GM12873 (cell line): ENCODE measurements at regions not wholly inside any gene's neighbourhood (a gene's known extent, or its start where the extent isn't known, plus 50 kb on each side); places are given as distances from the start of the nearest gene placed in this dataset.

Experiments
- CTCF ChIP-seq: IDR thresholded peaks from 2 replicates; pipeline ENCODE4 v1.5.1; 2012; ENCODE audit warnings: low read depth, mild to moderate bottlenecking, moderate library complexity, low read length, control low read depth; ENCODE audit not compliant: insufficient read depth; ENCODE audit errors: missing control alignments

GRCh38 chr22:44442186-44442815 lies 55.7 kb downstream of the RTL6 start:
- no peak for TF ChIP-seq CTCF

GRCh38 chr22:44441401-44442185 lies 56.4 kb downstream of the RTL6 start:
- no peak for TF ChIP-seq CTCF

GRCh38 chr22:44440224-44441160 lies 57.5 kb downstream of the RTL6 start:
- TF ChIP-seq CTCF = no peak

GRCh38 chr22:44439356-44440223 lies 58.4 kb downstream of the RTL6 start:
- no peak for TF ChIP-seq CTCF

- TF ChIP-seq CTCF = no peak
Measured at GRCh38 chr22:44438481-44439131, 59.4 kb downstream of the RTL6 start.

GRCh38 chr22:44438056-44438455 lies 60.0 kb downstream of the RTL6 start:
- no peak for TF ChIP-seq CTCF
